NCI-H1436 treated with DMSO at 0.1 percent for 48 hours (cell line): ENCODE measurements at regions not wholly inside any gene's neighbourhood (a gene's known extent, or its start where the extent isn't known, plus 50 kb on each side); places are given as distances from the start of the nearest gene placed in this dataset.

Experiments used
- DNase-seq: peaks from one replicate; lab custom pipeline; 2025; lab: John Stamatoyannopoulos, UW

DNA sequence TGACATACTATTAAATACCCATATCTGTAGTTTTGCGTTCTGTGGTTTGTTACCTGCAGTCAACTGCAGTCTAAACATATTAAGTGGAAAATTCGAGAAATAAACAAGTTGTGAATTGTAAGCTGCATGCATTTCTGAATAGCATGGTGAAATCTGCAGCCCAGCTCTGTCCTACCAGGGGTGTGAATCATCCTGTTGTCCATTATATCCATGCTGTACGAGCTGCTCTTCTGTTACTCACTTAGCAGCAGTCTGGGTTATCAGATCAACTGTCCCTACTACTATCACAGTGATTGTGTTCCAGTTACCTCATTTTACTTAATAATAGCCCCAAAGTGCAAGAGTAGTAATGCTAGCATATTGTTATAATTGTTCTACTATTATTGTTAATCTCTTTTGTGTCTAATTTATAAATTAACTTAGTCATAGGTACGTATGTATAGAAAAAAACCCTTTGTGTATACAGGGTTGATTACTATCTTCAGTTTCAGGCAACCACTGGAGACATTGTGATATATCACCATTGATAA lies 173.7 kb upstream of the FAT4 start:
- DNase-seq = no peak

DNA sequence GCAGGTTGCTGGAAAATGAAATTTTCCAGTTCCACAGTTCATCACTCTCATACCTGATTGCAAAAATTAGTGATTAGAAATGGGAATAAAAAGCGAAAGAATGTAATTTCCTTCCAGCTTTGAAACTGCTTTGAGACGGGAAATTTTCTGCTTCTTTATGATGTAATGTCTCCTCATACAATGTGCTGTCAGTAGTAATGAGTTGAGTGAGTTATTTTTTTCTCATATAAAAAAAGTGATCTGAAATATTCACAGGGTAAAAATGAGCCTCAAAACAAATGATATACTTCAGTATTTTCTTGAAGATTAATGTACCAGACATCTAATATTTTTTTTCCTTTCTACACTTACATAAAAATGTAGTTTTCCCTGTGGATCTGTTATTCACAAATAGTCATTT lies 179.1 kb upstream of the FAT4 start:
- no peak for DNase-seq

DNA sequence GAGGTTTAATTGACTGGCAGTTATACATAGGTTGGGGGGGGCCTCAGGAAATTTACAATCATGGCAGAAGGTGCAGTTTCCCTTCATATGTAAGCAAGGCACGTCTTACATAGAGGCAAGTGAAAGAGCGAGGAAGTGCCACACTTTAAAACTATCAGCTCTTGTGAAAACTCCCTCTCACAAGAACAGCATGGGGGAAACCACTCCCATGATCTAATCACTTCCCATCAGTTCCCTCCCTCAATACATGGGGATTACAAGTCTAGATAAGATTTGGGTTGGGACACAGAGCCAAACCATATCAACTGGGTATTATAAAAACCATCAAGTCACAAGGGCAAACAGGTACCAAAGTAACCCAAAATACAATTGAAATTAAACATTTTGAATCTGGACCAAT lies 182.0 kb upstream of the FAT4 start:
- DNase-seq = no peak

DNA sequence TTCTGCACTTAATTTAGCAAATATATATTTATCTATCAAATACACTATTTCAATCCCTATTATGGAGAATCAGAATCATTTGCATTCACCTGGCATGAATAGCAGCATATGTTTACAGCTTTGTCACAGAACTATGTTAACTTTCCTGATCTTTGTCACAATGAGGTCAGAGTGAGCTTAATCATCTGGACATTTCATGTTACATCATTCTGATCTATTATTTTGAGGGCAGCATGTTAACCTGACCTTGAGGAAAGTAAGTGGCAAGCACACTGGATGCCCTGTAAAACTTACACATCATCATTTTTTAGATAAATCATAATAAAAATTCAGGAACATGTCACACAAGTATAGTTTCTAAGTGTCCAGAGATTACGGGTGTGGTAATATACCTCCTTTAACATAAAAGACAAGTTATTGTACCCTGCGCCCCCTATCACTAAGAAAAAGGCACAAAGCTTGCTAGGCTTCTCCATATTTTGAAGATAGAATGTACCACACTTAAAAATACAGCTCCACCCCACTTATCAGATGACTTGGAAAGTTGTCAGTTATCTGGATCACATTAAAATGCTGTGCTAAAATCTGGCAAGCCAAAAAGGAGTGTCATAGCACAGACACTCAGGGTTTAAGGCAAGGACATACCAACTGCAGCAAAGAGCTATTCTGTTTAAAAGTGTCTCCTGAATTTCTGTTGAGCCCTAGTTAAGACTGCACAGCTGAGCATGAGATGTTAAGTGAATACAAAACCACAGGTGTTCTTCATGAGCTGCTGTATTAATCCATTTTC lies 182.7 kb upstream of the FAT4 start:
- DNase-seq = no peak

DNA sequence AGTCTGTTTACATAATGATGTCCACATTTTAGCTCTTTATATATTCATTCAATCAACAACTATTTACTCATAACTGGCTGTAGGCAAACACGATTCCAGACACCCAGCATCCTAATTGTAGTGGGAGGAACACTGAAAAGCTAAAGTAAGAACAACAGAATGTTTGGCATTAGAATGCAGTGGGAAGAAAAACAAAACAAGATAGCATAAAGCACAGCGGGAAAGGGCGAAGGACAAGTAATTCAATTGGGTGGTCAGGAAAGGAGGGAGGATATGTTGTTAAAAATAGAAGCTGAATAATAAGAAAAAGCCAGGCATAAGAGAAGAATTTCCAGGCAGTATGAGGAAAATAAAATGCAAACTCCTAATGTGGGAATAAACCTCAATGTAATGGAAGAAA lies 189.5 kb upstream of the FAT4 start:
- no peak for DNase-seq

DNA sequence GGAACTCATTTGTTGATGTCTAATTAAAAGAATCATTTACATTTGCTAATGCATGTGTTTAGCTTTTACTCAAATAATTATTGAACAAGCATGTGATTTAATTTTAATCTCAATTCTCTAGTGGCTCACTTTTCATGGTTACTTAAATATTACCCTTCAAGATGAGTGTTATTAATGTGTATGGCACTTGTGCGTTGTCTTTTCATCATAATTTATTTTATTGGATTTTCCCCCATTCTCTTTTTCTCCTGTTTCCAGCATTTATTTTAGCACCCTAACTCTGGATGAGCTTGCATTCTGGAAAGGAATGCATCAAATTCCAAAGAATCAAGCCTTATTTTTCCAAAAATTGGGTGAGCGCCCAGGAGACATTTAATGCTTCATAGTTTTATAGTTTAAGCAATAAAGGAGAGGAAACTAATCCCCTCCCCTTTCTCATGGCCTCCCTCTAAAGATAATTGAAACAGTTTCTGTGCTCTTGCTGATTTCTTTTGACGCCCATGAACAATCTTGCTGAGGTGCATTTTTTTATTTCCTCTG lies 191.1 kb upstream of the FAT4 start:
- no peak for DNase-seq

DNA sequence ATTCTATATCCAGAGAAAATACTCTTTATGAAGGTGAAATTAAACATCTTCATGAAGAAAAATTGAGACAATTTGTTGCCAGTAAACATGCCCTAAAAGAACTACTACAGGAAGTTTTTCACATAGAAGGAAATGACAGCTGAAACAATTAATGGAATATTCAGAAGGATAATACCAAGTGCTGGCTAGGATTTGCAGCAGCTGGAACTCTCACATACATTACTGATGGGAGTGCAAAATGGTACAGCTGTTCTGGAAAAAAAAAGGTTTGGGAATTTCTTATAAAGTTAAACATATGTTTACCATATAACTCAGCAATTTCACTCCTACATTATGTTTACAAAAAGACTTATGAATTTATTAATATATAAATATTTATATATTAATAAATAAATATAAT lies 193.2 kb upstream of the FAT4 start:
- no peak for DNase-seq

DNA sequence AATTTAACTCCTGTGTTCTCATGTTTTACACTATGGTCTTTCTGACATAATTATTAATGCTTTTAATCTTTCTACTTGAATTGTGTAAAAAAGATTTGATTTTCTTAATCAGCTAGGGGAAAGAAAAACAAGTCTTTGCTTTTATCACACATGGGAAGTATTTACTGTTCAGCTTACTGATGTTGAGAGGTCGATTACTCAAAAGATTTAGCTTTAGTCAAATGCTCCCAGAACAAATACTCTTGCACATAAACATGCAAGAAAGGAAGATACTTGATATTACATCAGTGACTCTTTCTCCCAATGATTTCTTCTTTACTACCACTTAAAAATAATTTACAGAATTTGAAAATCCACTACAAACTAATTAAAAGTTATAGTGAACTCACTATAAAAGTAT lies 198.3 kb upstream of the FAT4 start:
- DNase-seq = no peak

DNA sequence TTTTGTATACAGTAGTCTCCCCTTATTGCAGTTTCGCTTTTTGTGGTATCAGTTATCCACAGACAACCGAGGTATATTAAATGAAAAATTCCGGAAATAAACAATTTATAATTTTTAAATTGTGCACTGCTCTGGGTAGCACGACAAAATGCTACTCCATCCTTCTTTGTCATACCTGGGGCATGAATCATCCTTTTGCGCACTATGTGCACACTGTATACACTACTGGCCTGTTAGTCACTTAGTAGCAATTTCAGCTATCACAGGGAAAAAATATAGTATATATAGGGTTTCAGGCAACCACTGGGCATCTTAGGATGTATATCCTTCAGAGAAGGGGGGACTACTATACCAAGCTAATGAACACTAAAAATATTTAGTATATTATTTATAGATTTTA lies 198.8 kb upstream of the FAT4 start:
- no peak for DNase-seq

DNA sequence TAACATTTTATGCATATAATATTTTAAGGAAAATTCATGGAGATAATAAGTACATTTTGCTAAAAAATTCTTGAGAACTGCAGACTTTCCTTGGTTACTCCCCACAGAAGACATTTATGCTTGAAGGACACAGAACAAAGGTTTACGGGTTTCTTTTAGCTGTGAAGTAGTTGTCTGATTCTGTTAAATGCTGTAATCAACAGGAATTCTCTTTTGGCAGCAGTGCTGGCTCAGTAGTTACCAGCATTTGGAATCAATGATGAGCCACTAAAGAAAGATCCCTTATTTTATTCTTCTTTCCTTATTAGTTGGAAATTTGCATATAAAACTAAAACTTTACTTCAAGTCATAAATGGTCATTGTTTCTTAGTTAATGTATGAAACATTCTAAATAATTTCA lies 199.3 kb upstream of the FAT4 start:
- DNase-seq = no peak

DNA sequence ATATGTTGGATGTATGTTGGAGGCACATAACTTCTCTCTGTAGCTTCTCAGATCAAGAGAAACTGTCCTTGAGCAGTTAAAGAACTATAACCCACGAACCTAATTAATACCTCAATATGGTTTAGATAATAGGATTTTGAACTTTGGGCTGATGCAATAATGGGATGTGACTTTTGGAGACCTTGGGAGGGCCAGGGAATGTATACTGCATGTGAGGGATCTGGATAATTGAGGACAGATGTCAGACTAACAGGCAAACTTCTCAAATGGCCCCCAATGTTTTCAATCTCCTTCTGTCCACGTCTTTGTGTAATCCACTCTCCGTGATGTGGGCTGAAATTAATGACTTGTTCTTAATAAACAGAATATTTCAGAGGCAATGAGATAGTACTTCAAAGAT lies 202.2 kb upstream of the FAT4 start:
- no peak for DNase-seq

DNA sequence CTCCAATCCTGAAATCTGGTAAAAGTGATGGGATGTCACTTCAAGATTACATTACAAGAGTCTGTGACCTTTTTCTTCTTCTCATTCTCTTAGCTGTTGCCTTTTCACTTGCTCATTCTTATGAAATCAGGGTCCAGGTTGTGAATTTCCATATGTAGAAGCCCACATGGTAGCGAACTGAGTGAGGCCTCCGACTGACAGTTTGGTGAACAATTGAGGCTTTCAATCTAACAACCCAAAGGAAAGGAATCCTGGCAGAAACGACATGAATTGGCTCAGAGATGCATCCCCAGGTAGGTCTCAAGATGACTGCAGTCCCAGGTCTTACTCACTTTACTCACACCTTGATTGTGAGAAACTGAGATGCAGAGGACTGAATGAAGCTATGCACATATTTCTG lies 203.4 kb upstream of the FAT4 start:
- no peak for DNase-seq

DNA sequence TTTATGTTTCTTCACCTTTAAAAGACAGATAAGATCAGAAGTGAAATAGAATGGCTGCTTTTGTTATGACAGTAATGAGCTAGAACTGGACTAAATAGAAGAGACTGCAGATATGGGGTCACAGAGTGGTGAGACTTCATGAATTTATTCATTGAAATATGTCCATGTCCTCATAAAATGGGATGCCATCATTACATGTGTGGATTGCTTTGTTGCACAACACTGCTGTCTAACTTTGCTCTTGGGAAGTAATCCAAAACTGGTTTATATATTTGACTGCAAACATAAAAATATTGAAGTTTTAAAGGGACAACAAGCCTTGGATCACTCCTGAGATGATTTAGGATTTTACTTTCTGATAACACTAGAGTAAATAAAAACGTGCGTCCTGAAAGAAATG lies 209.2 kb upstream of the FAT4 start:
- DNase-seq = no peak

DNA sequence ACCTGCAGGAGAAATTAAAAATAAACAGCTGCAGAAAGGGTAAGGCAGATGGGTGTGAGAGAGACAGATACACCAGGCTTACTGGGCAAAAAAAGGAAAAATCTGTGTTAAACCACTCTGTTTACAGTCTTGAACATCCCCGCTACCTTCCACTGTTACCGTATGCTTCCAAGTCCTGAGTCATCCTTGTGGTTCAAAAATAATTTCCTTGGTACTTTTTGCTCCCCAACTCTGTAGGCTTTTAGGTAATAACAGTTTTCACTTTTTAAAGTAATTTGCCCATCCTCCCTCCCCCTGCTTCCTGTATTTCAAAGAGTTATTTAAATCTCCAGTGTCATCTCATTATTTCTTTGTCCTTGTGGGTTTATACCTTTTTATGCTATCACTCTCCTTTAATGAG lies 210.1 kb upstream of the FAT4 start:
- DNase-seq = no peak

DNA sequence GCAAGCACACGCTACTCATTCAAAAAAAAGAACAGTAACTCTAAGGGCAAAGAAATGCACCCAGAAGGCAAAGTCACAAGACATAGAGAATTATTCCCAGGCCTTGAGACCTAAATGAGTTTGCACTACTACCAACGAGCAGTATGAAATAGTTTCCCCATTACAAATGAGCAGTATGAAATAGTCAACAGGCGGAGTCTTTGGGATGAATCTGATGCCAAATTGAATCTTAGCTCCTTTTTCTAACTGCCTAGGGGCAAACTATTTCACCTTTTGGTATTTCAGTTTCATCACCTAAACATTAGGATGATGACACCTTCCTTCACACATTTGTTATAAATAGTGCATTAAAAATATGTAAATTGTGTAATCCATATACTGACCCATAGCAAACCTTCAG lies 213.0 kb upstream of the FAT4 start:
- no peak for DNase-seq

DNA sequence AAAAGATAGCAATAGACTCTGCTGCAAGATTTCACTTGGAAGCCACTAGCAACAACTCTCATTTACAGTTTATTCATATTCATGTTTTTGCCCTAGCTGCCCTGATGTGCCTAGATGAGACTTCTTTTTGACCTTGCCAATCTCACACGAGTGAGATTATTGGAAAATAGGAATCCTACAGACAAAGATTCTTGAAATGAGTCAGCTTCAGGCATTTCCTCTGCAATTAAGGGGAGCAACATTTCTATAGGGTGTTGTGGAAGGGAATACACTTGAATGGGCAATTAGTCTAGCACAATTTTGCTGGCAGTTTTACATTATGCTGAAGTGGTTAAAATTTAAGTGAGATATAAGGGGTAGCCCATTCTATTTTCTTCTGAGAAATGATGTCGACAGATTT lies 217.0 kb upstream of the FAT4 start:
- DNase-seq = no peak

DNA sequence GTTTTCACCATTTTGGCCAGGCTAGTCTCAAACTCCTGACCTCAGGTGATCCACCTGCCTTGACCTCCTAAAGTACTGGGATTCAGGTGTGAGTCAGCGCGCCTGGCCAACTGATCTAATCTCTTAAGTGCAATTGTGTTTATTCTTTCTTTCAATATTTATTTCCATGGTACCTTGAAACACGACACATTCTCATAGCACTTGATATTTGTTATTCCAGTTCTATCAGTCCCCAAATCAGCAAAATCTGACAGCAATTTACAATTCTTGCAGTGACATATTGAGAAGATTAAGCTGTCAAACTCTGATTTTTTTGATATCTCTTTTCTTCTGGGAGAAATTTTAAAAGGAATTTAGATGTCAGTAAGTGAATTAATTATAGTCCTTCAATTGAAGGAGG lies 218.1 kb upstream of the FAT4 start:
- no peak for DNase-seq

DNA sequence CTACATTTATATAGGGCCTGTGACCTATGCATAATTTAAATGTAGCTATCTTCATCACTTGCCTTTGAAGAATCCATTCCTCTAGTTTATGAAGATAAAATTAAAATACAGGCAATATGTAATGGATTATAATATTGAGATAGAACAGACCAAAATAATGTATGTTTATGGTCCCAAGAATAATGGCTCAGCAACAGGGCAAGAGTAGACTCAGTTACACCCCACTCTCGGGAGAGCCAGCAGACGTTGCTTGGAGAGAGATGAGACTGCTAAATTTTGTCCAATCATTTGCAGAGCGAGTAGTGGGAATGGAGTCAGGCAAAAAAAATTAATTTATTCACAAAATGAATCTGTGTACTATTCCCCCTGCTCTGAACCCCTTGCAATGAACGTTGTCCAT lies 223.2 kb upstream of the FAT4 start:
- no peak for DNase-seq

DNA sequence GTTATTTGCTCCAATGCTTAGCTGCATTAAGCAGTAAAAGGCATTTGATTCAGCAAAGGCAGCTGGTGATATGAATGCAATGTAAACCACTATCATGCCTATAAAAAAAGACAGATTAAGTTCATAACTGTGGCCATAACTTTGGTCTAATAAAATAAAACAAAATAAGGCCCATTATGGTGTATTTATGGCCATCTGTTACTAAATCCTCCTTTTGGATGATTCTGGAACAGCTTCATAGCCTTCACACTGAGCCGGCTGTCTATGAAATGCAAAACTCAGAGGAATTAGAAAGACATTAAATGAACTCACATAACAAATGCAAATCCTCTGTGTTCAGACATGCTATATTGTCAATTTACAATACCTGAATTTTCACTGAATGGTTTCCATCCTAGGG lies 223.7 kb upstream of the FAT4 start:
- DNase-seq = no peak

DNA sequence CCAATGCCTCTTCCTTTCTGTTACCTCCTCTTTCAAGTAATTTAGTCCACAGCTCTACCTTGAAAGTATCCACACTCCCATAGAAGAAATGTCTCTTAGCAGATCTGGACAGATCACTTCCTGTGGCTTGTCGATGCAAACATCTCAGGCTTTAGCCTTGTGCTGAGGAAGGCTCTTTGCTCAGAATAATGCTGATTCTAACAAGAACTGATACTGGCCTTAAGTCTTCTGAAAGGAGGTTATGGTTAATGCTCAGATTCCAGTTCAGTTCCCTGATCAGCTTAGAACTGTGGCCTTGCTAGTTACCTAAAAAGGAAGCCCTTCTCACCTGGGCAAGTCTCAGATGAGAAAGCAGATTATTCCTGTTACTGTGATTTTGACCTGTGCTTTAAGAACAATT lies 230.1 kb upstream of the FAT4 start:
- DNase-seq = no peak

DNA sequence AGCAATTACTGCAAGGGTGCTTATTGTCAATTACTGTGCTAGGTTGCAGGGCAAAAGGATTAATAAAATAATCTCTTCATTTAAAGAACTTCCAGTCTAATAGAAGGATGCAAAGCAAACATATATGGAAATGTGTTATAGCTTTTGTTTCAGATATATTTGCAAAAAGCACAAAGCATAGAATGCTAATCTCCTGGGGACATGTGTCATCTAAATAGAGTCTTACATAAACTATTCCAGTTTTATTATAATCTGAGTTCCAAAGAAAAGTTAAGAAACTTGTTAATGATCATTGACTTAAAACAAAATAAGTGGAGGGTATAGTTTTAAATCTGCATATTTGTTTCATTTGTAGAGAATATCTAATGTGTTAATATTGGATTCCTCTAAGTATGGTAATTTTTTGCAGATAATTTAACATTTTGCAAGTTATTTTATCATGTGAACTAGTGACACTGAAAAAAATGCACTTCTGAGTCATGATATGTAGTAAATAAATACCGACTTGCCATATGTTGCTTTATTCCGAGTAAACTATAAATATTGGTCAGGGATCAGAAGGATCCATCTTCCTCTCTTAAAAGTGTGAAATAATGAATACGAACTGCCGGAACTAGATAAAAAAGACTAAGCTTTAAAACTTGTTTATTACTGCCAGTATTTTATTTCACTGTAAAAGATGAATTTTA lies 231.9 kb upstream of the FAT4 start:
- no peak for DNase-seq

DNA sequence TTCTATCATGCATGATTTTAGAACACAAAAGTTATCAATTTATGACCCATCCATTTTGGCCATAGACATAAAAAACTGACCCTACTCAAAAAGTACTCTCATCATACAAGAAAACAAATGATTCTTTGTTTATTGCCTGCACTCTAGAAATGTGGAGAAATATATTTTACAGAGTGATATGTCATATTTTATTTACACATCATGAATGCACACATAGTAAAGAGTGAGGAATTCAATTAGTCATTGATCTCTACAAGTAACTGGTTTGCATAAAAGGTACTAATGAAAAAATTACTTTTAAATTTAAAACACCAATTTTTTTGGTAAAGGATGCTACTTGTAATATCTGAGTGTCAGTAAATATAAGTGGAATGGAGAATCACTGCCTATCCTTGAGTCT lies 242.5 kb upstream of the FAT4 start:
- DNase-seq = no peak

DNA sequence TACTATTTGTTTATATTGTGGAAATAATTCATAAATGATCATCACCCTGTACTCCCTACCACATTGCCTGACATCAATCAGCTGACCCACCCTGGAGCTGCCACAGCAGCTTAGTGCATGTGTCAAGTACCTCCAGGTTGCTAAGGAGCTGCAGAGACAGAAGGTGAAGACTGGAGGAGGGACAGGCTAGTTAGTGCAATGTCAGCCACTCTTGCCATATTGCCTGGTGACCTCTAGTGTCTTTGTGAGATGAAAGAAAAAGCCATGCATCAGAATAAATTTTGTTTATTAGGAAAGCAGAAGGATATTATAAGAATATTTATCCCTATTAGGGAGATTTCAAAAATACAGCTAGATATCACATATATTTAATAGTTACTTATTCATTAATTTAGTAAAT lies 243.9 kb upstream of the FAT4 start:
- DNase-seq = no peak
